Motor neuron (in vitro differentiated cells): ENCODE measurements at regions not wholly inside any gene's neighbourhood (a gene's known extent, or its start where the extent isn't known, plus 50 kb on each side); places are given as distances from the start of the nearest gene placed in this dataset.

ENCODE experiments used
- ATAC-seq, 8 experiments: fragments of 200-7000 bp; cut with Tn5 transposase; replicated peaks in 6 of 8; 2 replicates each; pipeline ENCODE4 v1.8.0; 2021; ENCODE audit warnings: mild to moderate bottlenecking in 8 of 8, moderate library complexity in 8 of 8
- H3K27ac ChIP-seq, 2 donors: fragments of 250-450 bp; sonication (Bioruptor Pico); 2 replicates each; pipeline ENCODE4 v1.9.0; 2021; ENCODE audit warnings: antibody characterized with exemption in 2 of 2, mild to moderate bottlenecking in 2 of 2, moderate library complexity in 1 of 2
- H3K4me1 ChIP-seq, 2 donors: fragments of 250-450 bp; sonication (Bioruptor Pico); replicated peaks in 1 of 2; 2 replicates each; pipeline ENCODE4 v1.6.1; 2021; ENCODE audit warnings: antibody characterized with exemption in 2 of 2, mild to moderate bottlenecking in 2 of 2, moderate library complexity in 1 of 2
- H3K4me3 ChIP-seq, 5 donors: fragments of 250-450 bp; sonication (Bioruptor Pico); 2 replicates each; pipeline ENCODE4 v1.9.0; 2021; ENCODE audit warnings: antibody characterized with exemption in 5 of 5, mild to moderate bottlenecking in 5 of 5, moderate library complexity in 4 of 5
- WGBS, 10 experiments: fragments of 450-650 bp; shearing (Covaris generic); methylation state at CpG; one replicate each; pipeline ENCODE4 v1.0.0; 2022; 5-methylcytosine and 5-hydroxymethylcytosine counted together
- in situ Hi-C, 9 experiments: fragments of 400-800 bp; cut with MboI; loops; one replicate each; pipeline ENCODE4 v1.15.0; 2021; ENCODE audit warnings: low sequenced_read_pairs in 9 of 9, low pct_unique_long_range_greater_than_20kb in 2 of 9; ENCODE audit not compliant: unreplicated experiment in 9 of 9

- Histone ChIP-seq H3K4me1 (no peaks in the 10 kb centered on the region), H3K4me3 (no peak overlapping the region), H3K27ac (no peak overlapping the region)
- 0 to 100% (median 9%) methylated on average over 1 of the region's 1 CpG; no CpG with 5 or more reads in 5 of the 10 experiments for WGBS, 10 experiments
- in situ Hi-C loops, result no loop called here
- no peak for ATAC-seq
These were observed 86.4 kb upstream of the CHRDL1 start for GRCh38 chrX:110881971-110882370.

- in situ Hi-C loops, result no loop called here
- Histone ChIP-seq H3K4me3 (no peak overlapping the region), H3K27ac (no peak overlapping the region), H3K4me1 (no peaks in the 10 kb centered on the region)
- no peak for ATAC-seq
These were observed 81.7 kb upstream of the CHRDL1 start for GRCh38 chrX:110877326-110877725.

DNA sequence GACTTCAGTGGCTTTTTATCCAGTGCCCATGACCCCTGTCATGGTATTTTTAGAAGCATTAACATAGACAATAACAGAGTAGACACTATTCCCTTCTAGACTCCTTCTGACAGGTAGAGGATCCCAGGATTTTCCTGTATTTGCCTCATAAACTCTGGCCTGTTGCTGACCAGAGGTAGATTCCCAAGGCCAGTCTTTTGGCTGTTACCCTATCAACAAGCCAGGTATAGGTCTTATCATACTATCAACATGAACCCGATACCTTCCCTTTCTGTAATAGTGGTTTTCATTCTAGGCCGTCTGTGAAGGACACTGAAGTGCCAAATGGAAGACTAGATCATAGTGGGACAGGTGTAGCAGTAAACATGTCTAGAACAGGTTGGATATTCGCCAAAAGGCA, 76.2 kb upstream of the CHRDL1 start:
- H3K27ac ChIP-seq, result no peak overlapping the region
- in situ Hi-C loops, result loop anchor here in 4 of 9 experiments (25.0 kb wide), 3 partner anchors 215 to 435 kb away; partner anchors contain the start of gene PAK3 (in 1 of the 4)
- ATAC-seq, result no peak

GRCh38 chrX:110866421-110866820, 70.8 kb upstream of the CHRDL1 start:
- H3K4me3 ChIP-seq, result no peak overlapping the region
- no peaks in the 10 kb centered on the region for H3K4me1 ChIP-seq
- no peak for ATAC-seq
- 80% methylated on average over 1 of the region's 2 CpGs; no CpG with 5 or more reads in 9 of the 10 experiments for WGBS, 10 experiments
- H3K27ac ChIP-seq, result no peak overlapping the region
- in situ Hi-C loops, result loop anchor here in 4 of 9 experiments (25.0 kb wide), 3 partner anchors 221 to 429 kb away; partner anchors contain the start of gene PAK3 (in 1 of the 4)

More for the DNA sequence above, 76.2 kb upstream of the CHRDL1 start:
- Histone ChIP-seq H3K4me1 (no peaks in the 10 kb centered on the region), H3K4me3 (no peak overlapping the region)
- 28 to 70% (median 40%) methylated on average over 1 to 3 of the region's 3 CpGs; no CpG with 5 or more reads in 7 of the 10 experiments for WGBS, 10 experiments

DNA sequence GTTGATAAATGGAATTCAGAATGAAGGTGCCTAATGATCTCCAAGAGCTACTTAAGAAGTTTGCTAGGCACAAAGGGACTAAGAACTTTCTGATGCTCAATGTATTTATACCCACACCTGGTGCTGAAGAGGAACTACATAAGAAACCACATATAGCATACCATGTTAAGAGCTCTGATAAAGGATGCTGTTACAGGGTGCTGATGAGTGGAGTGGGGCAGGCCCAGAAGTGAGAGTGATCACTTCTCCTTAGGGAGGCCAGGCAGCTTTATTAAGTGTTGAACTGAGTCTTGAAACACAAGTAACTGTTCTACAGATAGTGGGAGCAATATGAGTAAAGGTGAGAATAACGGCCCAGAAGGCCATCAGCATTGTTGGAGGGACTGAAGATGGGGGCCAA, 68.3 kb upstream of the CHRDL1 start:
- Histone ChIP-seq H3K27ac (no peak overlapping the region), H3K4me3 (no peak overlapping the region), H3K4me1 (no peaks in the 10 kb centered on the region)
- ATAC-seq, result no peak
- 0 to 100% (median 100%) methylated on average over 1 of the region's 1 CpG; no CpG with 5 or more reads in 7 of the 10 experiments for WGBS, 10 experiments
- in situ Hi-C loops, result loop anchor here in 4 of 9 experiments (25.0 kb wide), 3 partner anchors 223 to 427 kb away; partner anchors contain the start of gene PAK3 (in 1 of the 4)

DNA sequence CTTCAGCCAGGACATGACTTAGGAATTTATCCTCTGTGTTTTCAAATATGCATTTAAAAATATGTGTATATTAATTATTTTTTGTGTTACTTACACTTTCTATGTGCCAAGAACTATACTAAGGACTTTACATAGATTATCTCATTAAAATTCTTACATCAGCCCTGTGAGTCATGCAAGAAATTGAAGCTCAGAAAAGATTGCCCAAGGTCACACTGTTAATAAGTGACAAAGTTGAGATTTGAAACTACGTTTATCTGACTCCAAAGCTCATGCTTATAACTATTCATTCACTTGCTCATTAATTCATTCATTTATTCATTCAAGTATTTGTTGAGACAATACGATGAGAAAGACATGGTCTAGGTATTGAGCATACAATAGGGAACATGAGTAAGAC, 62.9 kb upstream of the CHRDL1 start:
- Histone ChIP-seq H3K4me1 (no peaks in the 10 kb centered on the region), H3K27ac (no peak overlapping the region), H3K4me3 (no peak overlapping the region)
- ATAC-seq, result no peak
- 9 to 100% (median 77%) methylated on average over 1 to 2 of the region's 2 CpGs; no CpG with 5 or more reads in 4 of the 10 experiments for WGBS, 10 experiments
- in situ Hi-C loops, result loop anchor here in 4 of 9 experiments (25.0 kb wide), 3 partner anchors 229 to 421 kb away; partner anchors contain the start of gene PAK3 (in 1 of the 4)

- ATAC-seq, result peak in 5 of 8 experiments; percentile 42 to 93 (median 66)
- Histone ChIP-seq H3K27ac (no peak overlapping the region), H3K4me3 (no peak overlapping the region), H3K4me1 (no peaks in the 10 kb centered on the region)
- 61% methylated on average over 3 of the region's 7 CpGs; no CpG with 5 or more reads in 9 of the 10 experiments for WGBS, 10 experiments
- in situ Hi-C loops, result loop anchor here in 4 of 9 experiments (25.0 kb wide), 3 partner anchors 234 to 416 kb away; partner anchors contain the start of gene PAK3 (in 1 of the 4)
These were observed 58.0 kb upstream of the CHRDL1 start for GRCh38 chrX:110853610-110854009.

DNA sequence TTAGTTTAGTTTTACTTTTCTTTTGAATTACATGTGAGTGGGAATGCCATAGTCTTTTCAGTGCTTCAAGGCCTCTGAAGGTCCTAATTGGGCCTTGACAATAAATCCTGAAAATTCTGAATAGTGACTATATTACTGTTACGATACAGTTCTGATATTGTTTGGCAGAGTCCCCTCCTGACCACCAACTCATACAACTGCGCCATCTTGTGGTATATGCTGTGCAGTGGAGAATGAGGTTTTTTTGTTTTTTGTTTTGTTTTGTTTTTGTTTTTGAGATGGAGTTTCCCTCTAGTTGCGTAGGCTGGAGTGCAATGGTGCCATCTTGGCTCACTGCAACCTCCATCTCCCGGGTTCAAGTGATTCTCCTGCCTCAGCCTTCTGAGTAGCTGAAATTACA, 56.6 kb upstream of the CHRDL1 start:
- WGBS, 10 experiments, result 0 to 83% (median 47%) methylated on average over 1 to 4 of the region's 4 CpGs; no CpG with 5 or more reads in 5 of the 10 experiments
- peak in 3 of 8 experiments; percentile 23 to 56 (median 48) for ATAC-seq
- Histone ChIP-seq H3K4me1 (no peaks in the 10 kb centered on the region), H3K4me3 (no peak overlapping the region), H3K27ac (no peak overlapping the region)
- in situ Hi-C loops, result loop anchor here in 4 of 9 experiments (25.0 kb wide), 3 partner anchors 235 to 415 kb away; partner anchors contain the start of gene PAK3 (in 1 of the 4)

DNA sequence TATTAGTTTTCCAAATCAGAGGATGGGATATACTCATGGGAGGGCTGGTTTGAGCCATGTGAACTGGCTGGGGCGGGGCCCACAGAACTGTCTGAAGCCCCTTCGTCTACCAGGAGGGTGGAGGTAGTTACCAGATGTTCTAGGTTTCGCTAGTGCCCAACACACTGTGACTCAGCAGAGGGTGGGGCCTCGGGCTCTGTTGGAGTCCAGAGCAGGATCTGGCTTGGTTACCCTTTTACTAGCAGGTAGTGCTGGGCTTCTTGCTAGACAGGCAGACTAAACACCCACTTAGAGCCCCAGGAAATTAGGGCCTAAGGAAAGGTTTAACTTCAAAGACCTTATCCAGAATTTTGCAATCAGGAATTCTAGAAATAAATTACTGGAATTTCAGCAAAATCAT, 56.2 kb upstream of the CHRDL1 start:
- Histone ChIP-seq H3K4me3 (no peak overlapping the region), H3K27ac (no peak overlapping the region), H3K4me1 (no peaks in the 10 kb centered on the region)
- in situ Hi-C loops, result loop anchor here in 4 of 9 experiments (25.0 kb wide), 3 partner anchors 236 to 414 kb away; partner anchors contain the start of gene PAK3 (in 1 of the 4)
- 0 to 20% methylated on average over 2 of the region's 4 CpGs; no CpG with 5 or more reads in 8 of the 10 experiments for WGBS, 10 experiments
- peak in 3 of 8 experiments; percentile 26 to 87 (median 72) for ATAC-seq

- in situ Hi-C loops, result loop anchor here in 5 of 9 experiments (10.0 to 25.0 kb wide), 3 partner anchors 385 to 410 kb away; no protein-coding TSS in a partner anchor
- ATAC-seq, result peak; percentile 49 to 94 (median 69)
- WGBS, 10 experiments, result 0 to 40% (median 4%) methylated on average over 1 to 5 of the region's 5 CpGs; no CpG with 5 or more reads in 6 of the 10 experiments
- Histone ChIP-seq H3K27ac (no peak overlapping the region), H3K4me3 (no peak overlapping the region), H3K4me1 (no peaks in the 10 kb centered on the region)
These were observed 51.7 kb upstream of the CHRDL1 start for GRCh38 chrX:110847334-110847733.

DNA sequence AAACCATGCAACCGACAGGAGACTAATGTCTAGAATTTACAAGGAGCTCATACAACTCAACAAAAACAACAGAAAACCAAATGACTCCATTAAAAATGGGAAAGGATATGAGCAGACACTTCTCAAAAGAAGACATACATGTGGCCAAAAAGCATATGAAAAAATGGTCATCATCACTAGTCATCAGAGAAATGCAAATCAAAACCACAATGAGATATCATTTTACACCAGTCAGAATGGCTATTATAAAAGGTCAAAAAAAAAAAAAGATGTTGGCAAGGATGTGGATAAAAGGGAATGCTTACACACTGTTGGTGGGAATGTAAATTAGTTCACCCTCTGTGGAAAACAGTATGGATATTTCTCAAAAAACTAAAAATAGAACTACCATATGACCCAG, 50.5 kb upstream of the CHRDL1 start:
- in situ Hi-C loops, result loop anchor here in 5 of 9 experiments (10.0 to 25.0 kb wide), 3 partner anchors 384 to 409 kb away; no protein-coding TSS in a partner anchor
- H3K27ac ChIP-seq, result no peak overlapping the region
- H3K4me3 ChIP-seq, result no peak overlapping the region
- no peaks in the 10 kb centered on the region for H3K4me1 ChIP-seq
- WGBS, 10 experiments, result 13 to 100% (median 60%) methylated on average over 1 of the region's 1 CpG; no CpG with 5 or more reads in 5 of the 10 experiments
- ATAC-seq, result peak in 1 of 8 experiments; percentile 50
